ENCODE measurements at regions not wholly inside any gene's neighbourhood (a gene's known extent, or its start where the extent isn't known, plus 50 kb on each side); places are given as distances from the start of the nearest gene placed in this dataset.
"Not testable (repeated sequence)": the region's sequence is repeated elsewhere in the genome, so short reads cannot be mapped to it uniquely, and the experiment has no call there.

GRCh38 chr11:64438986-64439771, 80.2 kb downstream of the RPS6KA4 start:
- no peaks in the 10 kb centered on the region for H3K36me3 Mint-ChIP-seq (ENCODE audit: low read depth)
- peak; percentile 59 for DNase-seq (ENCODE audit: low spot score)
- H3K27ac Mint-ChIP-seq (ENCODE audit: unreplicated experiment) = no peak overlapping the region
- H3K27me3 Mint-ChIP-seq (ENCODE audit: low read depth) = peaks cover 28% of the 10 kb centered on the region
- no peak for TF ChIP-seq CTCF (IDR thresholded peaks at IDR 0.05)
- no peaks in the 10 kb centered on the region for H3K9me3 Mint-ChIP-seq (ENCODE audit: low read depth)
- peaks cover 17% of the 10 kb centered on the region for H3K4me1 Mint-ChIP-seq (ENCODE audit: low read depth)
- H3K4me3 Mint-ChIP-seq (ENCODE audit: unreplicated experiment) = no peak overlapping the region

- DNase-seq (ENCODE audit: low spot score); H3K4me3 Mint-ChIP-seq (ENCODE audit: unreplicated experiment); H3K36me3 Mint-ChIP-seq (ENCODE audit: low read depth); H3K27ac Mint-ChIP-seq (ENCODE audit: unreplicated experiment); H3K9me3 Mint-ChIP-seq (ENCODE audit: low read depth): not testable (repeated sequence)
- peaks cover 15% of the 10 kb centered on the region for H3K4me1 Mint-ChIP-seq (ENCODE audit: low read depth)
- peaks cover 31% of the 10 kb centered on the region for H3K27me3 Mint-ChIP-seq (ENCODE audit: low read depth)
Measured at GRCh38 chr11:64439772-64440491, 81.0 kb downstream of the RPS6KA4 start.

- peak; percentile 40 for DNase-seq (ENCODE audit: low spot score)
- TF ChIP-seq CTCF (IDR thresholded peaks at IDR 0.05) = no peak
- H3K36me3 Mint-ChIP-seq (ENCODE audit: low read depth) = no peaks in the 10 kb centered on the region
- H3K27me3 Mint-ChIP-seq (ENCODE audit: low read depth) = peaks cover 32% of the 10 kb centered on the region
- H3K4me3 Mint-ChIP-seq (ENCODE audit: unreplicated experiment) = no peak overlapping the region
- H3K4me1 Mint-ChIP-seq (ENCODE audit: low read depth) = peaks cover 11% of the 10 kb centered on the region
- no peaks in the 10 kb centered on the region for H3K9me3 Mint-ChIP-seq (ENCODE audit: low read depth)
- no peak overlapping the region for H3K27ac Mint-ChIP-seq (ENCODE audit: unreplicated experiment)
Measured at GRCh38 chr11:64441127-64441526, 82.2 kb downstream of the RPS6KA4 start.

GRCh38 chr11:64443001-64443400, 84.0 kb downstream of the RPS6KA4 start:
- no peak for DNase-seq (ENCODE audit: low spot score)
- no peak overlapping the region for H3K4me3 Mint-ChIP-seq (ENCODE audit: unreplicated experiment)
- H3K9me3 Mint-ChIP-seq (ENCODE audit: low read depth) = no peaks in the 10 kb centered on the region
- H3K4me1 Mint-ChIP-seq (ENCODE audit: low read depth) = peaks cover 14% of the 10 kb centered on the region
- H3K36me3 Mint-ChIP-seq (ENCODE audit: low read depth) = no peaks in the 10 kb centered on the region
- no peak for TF ChIP-seq CTCF (IDR thresholded peaks at IDR 0.05)
- H3K27ac Mint-ChIP-seq (ENCODE audit: unreplicated experiment) = no peak overlapping the region
- peaks cover 25% of the 10 kb centered on the region for H3K27me3 Mint-ChIP-seq (ENCODE audit: low read depth)

- H3K27ac Mint-ChIP-seq (ENCODE audit: unreplicated experiment) = no peak overlapping the region
- no peak for TF ChIP-seq CTCF (IDR thresholded peaks at IDR 0.05)
- peaks cover 21% of the 10 kb centered on the region for H3K27me3 Mint-ChIP-seq (ENCODE audit: low read depth)
- no peak for DNase-seq (ENCODE audit: low spot score)
- no peaks in the 10 kb centered on the region for H3K36me3 Mint-ChIP-seq (ENCODE audit: low read depth)
- H3K4me1 Mint-ChIP-seq (ENCODE audit: low read depth) = peaks cover 30% of the 10 kb centered on the region
- H3K4me3 Mint-ChIP-seq (ENCODE audit: unreplicated experiment) = no peak overlapping the region
- no peaks in the 10 kb centered on the region for H3K9me3 Mint-ChIP-seq (ENCODE audit: low read depth)
Measured at GRCh38 chr11:64444838-64445441, 86.0 kb downstream of the RPS6KA4 start.

Measured in chondrocyte (in vitro differentiated cells).